ENCODE measurements at regions not wholly inside any gene's neighbourhood (a gene's known extent, or its start where the extent isn't known, plus 50 kb on each side); places are given as distances from the start of the nearest gene placed in this dataset.

GRCh38 chr12:75606151-75606550 lies 94.7 kb upstream of the KRR1 start:
- TF ChIP-seq, protein P1, sequence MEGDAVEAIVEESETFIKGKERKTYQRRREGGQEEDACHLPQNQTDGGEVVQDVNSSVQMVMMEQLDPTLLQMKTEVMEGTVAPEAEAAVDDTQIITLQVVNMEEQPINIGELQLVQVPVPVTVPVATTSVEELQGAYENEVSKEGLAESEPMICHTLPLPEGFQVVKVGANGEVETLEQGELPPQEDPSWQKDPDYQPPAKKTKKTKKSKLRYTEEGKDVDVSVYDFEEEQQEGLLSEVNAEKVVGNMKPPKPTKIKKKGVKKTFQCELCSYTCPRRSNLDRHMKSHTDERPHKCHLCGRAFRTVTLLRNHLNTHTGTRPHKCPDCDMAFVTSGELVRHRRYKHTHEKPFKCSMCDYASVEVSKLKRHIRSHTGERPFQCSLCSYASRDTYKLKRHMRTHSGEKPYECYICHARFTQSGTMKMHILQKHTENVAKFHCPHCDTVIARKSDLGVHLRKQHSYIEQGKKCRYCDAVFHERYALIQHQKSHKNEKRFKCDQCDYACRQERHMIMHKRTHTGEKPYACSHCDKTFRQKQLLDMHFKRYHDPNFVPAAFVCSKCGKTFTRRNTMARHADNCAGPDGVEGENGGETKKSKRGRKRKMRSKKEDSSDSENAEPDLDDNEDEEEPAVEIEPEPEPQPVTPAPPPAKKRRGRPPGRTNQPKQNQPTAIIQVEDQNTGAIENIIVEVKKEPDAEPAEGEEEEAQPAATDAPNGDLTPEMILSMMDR (conservative IDR thresholded peaks at IDR 0.05; ENCODE audit: low read length) = no peak
- no peak for TF ChIP-seq EZH2phosphoT487 (IDR thresholded peaks at IDR 0.05; ENCODE audit: borderline replicate concordance)

Measured in Loucy (cell line).